ENCODE measurements at regions not wholly inside any gene's neighbourhood (a gene's known extent, or its start where the extent isn't known, plus 50 kb on each side); places are given as distances from the start of the nearest gene placed in this dataset.

DNA sequence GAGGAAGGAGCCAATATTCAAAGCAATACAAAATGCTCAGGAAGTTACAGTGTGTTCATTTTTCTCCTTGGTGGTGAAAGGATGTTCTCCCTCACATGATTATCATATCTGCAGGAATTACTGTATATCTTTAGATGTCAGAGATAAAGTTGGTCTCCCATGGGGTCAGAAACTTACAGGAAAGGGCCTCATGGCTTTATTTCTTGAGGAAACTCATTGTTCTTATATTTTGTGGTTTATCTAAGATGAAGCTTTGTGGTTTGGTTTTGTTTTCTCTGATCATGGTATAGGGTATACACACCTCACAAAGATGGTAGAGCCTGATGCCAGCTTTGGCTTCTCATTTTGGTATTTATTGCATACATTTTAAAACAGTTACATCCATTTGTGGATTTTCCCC is 100.5 kb upstream of the STXBP5 start:
- H2BK15ac ChIP-seq (ENCODE audit: low read depth, poor library complexity, severe bottlenecking) = no peak overlapping the region
- no peak overlapping the region for H3K4me3 ChIP-seq (ENCODE audit: insufficient read depth in 1 of 2, low read depth in 1 of 2, low read length in 2 of 2)
- no peaks in the 10 kb centered on the region for H3K36me3 ChIP-seq (ENCODE audit: control insufficient read depth in 1 of 2, insufficient read depth in 2 of 2, low read depth in 1 of 2, low read length in 2 of 2)
- no peak for DNase-seq
- no peak overlapping the region for H2AFZ ChIP-seq (ENCODE audit: low read depth, low read length)
- H2BK12ac ChIP-seq (ENCODE audit: low read length in 2 of 2) = no peak overlapping the region
- no peaks in the 10 kb centered on the region for H3K27me3 ChIP-seq (ENCODE audit: control insufficient read depth in 1 of 2, insufficient read depth in 1 of 2, low read length in 2 of 2)
- no peak overlapping the region for H4K91ac ChIP-seq (ENCODE audit: low read length)
- H2AK5ac ChIP-seq (ENCODE audit: low read length, severe bottlenecking) = no peak overlapping the region
- H3K14ac ChIP-seq (ENCODE audit: low read length in 2 of 2) = no peak overlapping the region
- H3K27ac ChIP-seq (ENCODE audit: low read length, poor library complexity, severe bottlenecking) = no peak overlapping the region
- H3K9ac ChIP-seq (ENCODE audit: low read length) = no peak overlapping the region
- no peaks in the 10 kb centered on the region for H3K79me1 ChIP-seq (replicated peaks; ENCODE audit: low read length, poor library complexity, severe bottlenecking)
- H3K4ac ChIP-seq (ENCODE audit: low read depth in 1 of 2, low read length in 2 of 2) = no peak overlapping the region
- H3K4me1 ChIP-seq (ENCODE audit: control insufficient read depth, insufficient read depth, low read depth, low read length) = peaks cover 4% of the 10 kb centered on the region
- H3K9me3 ChIP-seq (ENCODE audit: control insufficient read depth, low read length) = no peaks in the 10 kb centered on the region
- no peak overlapping the region for H4K8ac ChIP-seq (ENCODE audit: low read length)
- no peak overlapping the region for H3K18ac ChIP-seq (ENCODE audit: low read depth in 1 of 2, low read length in 2 of 2)
- H3K4me2 ChIP-seq (ENCODE audit: low read length, poor library complexity, severe bottlenecking) = no peak overlapping the region
- H2BK120ac ChIP-seq (ENCODE audit: low read depth, low read length) = no peak overlapping the region
- H3K23ac ChIP-seq (ENCODE audit: low read length in 2 of 2) = no peak overlapping the region
- no peak overlapping the region for H2BK5ac ChIP-seq (ENCODE audit: low read depth, low read length, poor library complexity, severe bottlenecking)

DNA sequence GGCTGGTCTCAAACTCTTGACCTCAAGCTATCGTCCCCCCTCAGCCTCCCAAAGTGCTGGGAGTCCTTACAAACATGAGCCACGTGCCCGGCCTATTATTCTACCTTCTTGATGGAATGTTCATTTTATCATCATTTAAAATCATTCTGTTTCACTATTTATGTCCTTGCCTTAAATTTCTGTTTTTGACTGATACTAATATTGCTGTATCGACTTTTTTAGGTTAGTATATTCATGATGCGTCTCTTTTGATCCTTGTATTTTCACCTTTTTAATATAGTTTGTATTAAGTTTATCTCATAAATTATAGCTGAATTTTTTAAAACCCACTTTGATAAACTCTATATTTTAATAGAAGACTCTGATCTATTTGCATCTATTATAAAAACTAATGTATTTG is 98.4 kb upstream of the STXBP5 start:
- Histone ChIP-seq H3K18ac (ENCODE audit: low read depth in 1 of 2, low read length in 2 of 2) (no peak overlapping the region), H2BK120ac (ENCODE audit: low read depth, low read length) (no peak overlapping the region)
- 72% methylated on average over 3 of the region's 5 CpGs for WGBS

DNA sequence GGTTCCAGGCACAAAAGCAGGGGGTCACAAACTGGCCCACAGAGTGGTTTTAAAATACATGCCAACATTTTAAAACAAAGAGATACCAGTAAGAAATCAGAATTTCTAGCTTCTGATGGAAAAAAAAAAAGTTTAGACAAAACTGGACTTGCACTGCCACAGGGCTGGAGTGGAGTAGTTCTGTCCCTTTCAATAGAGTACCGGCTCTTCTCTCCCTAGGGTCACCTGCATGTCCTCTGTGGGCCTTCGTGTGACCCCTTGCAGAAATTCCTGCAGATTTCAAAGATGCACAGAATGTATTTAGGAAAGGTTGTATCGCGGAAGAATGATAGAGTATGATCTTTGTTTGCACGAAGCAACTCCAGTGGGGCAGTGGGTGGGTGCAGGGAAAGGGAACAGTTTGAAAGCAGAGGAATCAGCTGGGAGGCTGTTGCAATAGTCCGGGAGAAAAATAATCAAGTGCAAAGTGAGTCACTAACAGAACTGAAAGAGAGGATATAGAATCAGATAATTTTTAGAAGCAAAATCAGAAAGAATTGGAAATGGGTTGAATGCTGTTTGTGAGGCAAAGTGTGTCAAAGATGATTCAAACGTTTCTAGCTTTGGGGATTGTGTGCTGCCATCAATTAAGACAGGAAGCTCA is 97.3 kb upstream of the STXBP5 start:
- 77% methylated on average over 7 of the region's 7 CpGs for WGBS

More for the DNA sequence above, 98.4 kb upstream of the STXBP5 start:
- Histone ChIP-seq H4K8ac (ENCODE audit: low read length) (no peak overlapping the region), H3K79me1 (replicated peaks; ENCODE audit: low read length, poor library complexity, severe bottlenecking) (no peaks in the 10 kb centered on the region), H3K4me1 (ENCODE audit: control insufficient read depth, insufficient read depth, low read depth, low read length) (peaks cover 2% of the 10 kb centered on the region), H3K27ac (ENCODE audit: low read length, poor library complexity, severe bottlenecking) (no peak overlapping the region), H3K9me3 (ENCODE audit: control insufficient read depth, low read length) (no peaks in the 10 kb centered on the region), H3K9ac (ENCODE audit: low read length) (no peak overlapping the region), H2BK5ac (ENCODE audit: low read depth, low read length, poor library complexity, severe bottlenecking) (no peak overlapping the region), H4K91ac (ENCODE audit: low read length) (no peak overlapping the region), H3K23ac (ENCODE audit: low read length in 2 of 2) (no peak overlapping the region), H3K4ac (ENCODE audit: low read depth in 1 of 2, low read length in 2 of 2) (no peak overlapping the region), H2BK15ac (ENCODE audit: low read depth, poor library complexity, severe bottlenecking) (no peak overlapping the region), H2BK12ac (ENCODE audit: low read length in 2 of 2) (no peak overlapping the region), H2AK5ac (ENCODE audit: low read length, severe bottlenecking) (no peak overlapping the region), H2AFZ (ENCODE audit: low read depth, low read length) (no peak overlapping the region), H3K36me3 (ENCODE audit: control insufficient read depth in 1 of 2, insufficient read depth in 2 of 2, low read depth in 1 of 2, low read length in 2 of 2) (no peaks in the 10 kb centered on the region), H3K27me3 (ENCODE audit: control insufficient read depth in 1 of 2, insufficient read depth in 1 of 2, low read length in 2 of 2) (no peaks in the 10 kb centered on the region), H3K4me2 (ENCODE audit: low read length, poor library complexity, severe bottlenecking) (no peak overlapping the region), H3K14ac (ENCODE audit: low read length in 2 of 2) (no peak overlapping the region), H3K4me3 (ENCODE audit: insufficient read depth in 1 of 2, low read depth in 1 of 2, low read length in 2 of 2) (no peak overlapping the region)
- DNase-seq = no peak

GRCh38 chr6:147108259-147108910 is 95.8 kb upstream of the STXBP5 start:
- no peak overlapping the region for H3K9ac ChIP-seq (ENCODE audit: low read length)
- H3K9me3 ChIP-seq (ENCODE audit: control insufficient read depth, low read length) = no peaks in the 10 kb centered on the region
- no peak overlapping the region for H2BK120ac ChIP-seq (ENCODE audit: low read depth, low read length)
- no peak overlapping the region for H3K4me2 ChIP-seq (ENCODE audit: low read length, poor library complexity, severe bottlenecking)
- H3K23ac ChIP-seq (ENCODE audit: low read length in 2 of 2) = no peak overlapping the region
- WGBS = 90% methylated on average over 2 of the region's 2 CpGs
- no peak for DNase-seq
- no peak overlapping the region for H4K91ac ChIP-seq (ENCODE audit: low read length)
- no peak overlapping the region for H3K14ac ChIP-seq (ENCODE audit: low read length in 2 of 2)
- no peak overlapping the region for H2AK5ac ChIP-seq (ENCODE audit: low read length, severe bottlenecking)
- H3K27ac ChIP-seq (ENCODE audit: low read length, poor library complexity, severe bottlenecking) = no peak overlapping the region
- no peak overlapping the region for H2AFZ ChIP-seq (ENCODE audit: low read depth, low read length)
- no peaks in the 10 kb centered on the region for H3K27me3 ChIP-seq (ENCODE audit: control insufficient read depth in 1 of 2, insufficient read depth in 1 of 2, low read length in 2 of 2)
- no peak overlapping the region for H3K4ac ChIP-seq (ENCODE audit: low read depth in 1 of 2, low read length in 2 of 2)
- H3K4me3 ChIP-seq (ENCODE audit: insufficient read depth in 1 of 2, low read depth in 1 of 2, low read length in 2 of 2) = no peak overlapping the region
- H3K4me1 ChIP-seq (ENCODE audit: control insufficient read depth, insufficient read depth, low read depth, low read length) = peaks cover 3% of the 10 kb centered on the region
- H3K18ac ChIP-seq (ENCODE audit: low read depth in 1 of 2, low read length in 2 of 2) = no peak overlapping the region
- no peaks in the 10 kb centered on the region for H3K79me1 ChIP-seq (replicated peaks; ENCODE audit: low read length, poor library complexity, severe bottlenecking)
- H2BK12ac ChIP-seq (ENCODE audit: low read length in 2 of 2) = no peak overlapping the region
- no peak overlapping the region for H4K8ac ChIP-seq (ENCODE audit: low read length)
- no peak overlapping the region for H2BK5ac ChIP-seq (ENCODE audit: low read depth, low read length, poor library complexity, severe bottlenecking)
- no peak overlapping the region for H2BK15ac ChIP-seq (ENCODE audit: low read depth, poor library complexity, severe bottlenecking)
- no peaks in the 10 kb centered on the region for H3K36me3 ChIP-seq (ENCODE audit: control insufficient read depth in 1 of 2, insufficient read depth in 2 of 2, low read depth in 1 of 2, low read length in 2 of 2)

More for the DNA sequence above, 97.3 kb upstream of the STXBP5 start:
- Histone ChIP-seq H2BK15ac (ENCODE audit: low read depth, poor library complexity, severe bottlenecking) (no peak overlapping the region), H3K9ac (ENCODE audit: low read length) (peak overlapping the region; percentile 42), H2BK120ac (ENCODE audit: low read depth, low read length) (no peak overlapping the region), H2BK12ac (ENCODE audit: low read length in 2 of 2) (no peak overlapping the region), H3K79me1 (replicated peaks; ENCODE audit: low read length, poor library complexity, severe bottlenecking) (no peaks in the 10 kb centered on the region), H3K27me3 (ENCODE audit: control insufficient read depth in 1 of 2, insufficient read depth in 1 of 2, low read length in 2 of 2) (no peaks in the 10 kb centered on the region), H3K4me1 (ENCODE audit: control insufficient read depth, insufficient read depth, low read depth, low read length) (peaks cover 3% of the 10 kb centered on the region), H3K27ac (ENCODE audit: low read length, poor library complexity, severe bottlenecking) (no peak overlapping the region), H3K9me3 (ENCODE audit: control insufficient read depth, low read length) (no peaks in the 10 kb centered on the region), H4K91ac (ENCODE audit: low read length) (no peak overlapping the region), H2AK5ac (ENCODE audit: low read length, severe bottlenecking) (no peak overlapping the region), H3K4me2 (ENCODE audit: low read length, poor library complexity, severe bottlenecking) (no peak overlapping the region), H3K14ac (ENCODE audit: low read length in 2 of 2) (no peak overlapping the region), H2AFZ (ENCODE audit: low read depth, low read length) (no peak overlapping the region), H3K18ac (ENCODE audit: low read depth in 1 of 2, low read length in 2 of 2) (peak overlapping the region in 1 of 2 experiments; percentile 60), H4K8ac (ENCODE audit: low read length) (no peak overlapping the region), H3K23ac (ENCODE audit: low read length in 2 of 2) (no peak overlapping the region), H3K36me3 (ENCODE audit: control insufficient read depth in 1 of 2, insufficient read depth in 2 of 2, low read depth in 1 of 2, low read length in 2 of 2) (no peaks in the 10 kb centered on the region), H3K4ac (ENCODE audit: low read depth in 1 of 2, low read length in 2 of 2) (no peak overlapping the region), H2BK5ac (ENCODE audit: low read depth, low read length, poor library complexity, severe bottlenecking) (no peak overlapping the region), H3K4me3 (ENCODE audit: insufficient read depth in 1 of 2, low read depth in 1 of 2, low read length in 2 of 2) (no peak overlapping the region)
- peak; percentile 70 for DNase-seq

Data from mesenchymal stem cell (in vitro differentiated cells and primary cell).